GM10248 (cell line): ENCODE measurements at regions not wholly inside any gene's neighbourhood (a gene's known extent, or its start where the extent isn't known, plus 50 kb on each side); places are given as distances from the start of the nearest gene placed in this dataset.

Experiments used
- CTCF ChIA-PET: fragments of 300-600 bp; sonication (Branson Sonifier 250); formaldehyde crosslinking; extraction: SDS; loops from one replicate; lab custom pipeline; 2021; ENCODE audit warnings: antibody characterized with exemption; lab: Yijun Ruan, JAX
- POLR2A ChIA-PET: fragments of 350-650 bp; sonication (Branson Sonifier 250); formaldehyde crosslinking; extraction: SDS; loops from one replicate; lab custom pipeline; 2020; ENCODE audit warnings: antibody characterized with exemption; lab: Yijun Ruan, JAX
- DNase-seq: peaks from one replicate; pipeline ENCODE4 v3.0.0; 2012; ENCODE audit errors: extremely low spot score
- TF ChIP-seq, protein P1 (sequence below): IDR thresholded peaks from 2 replicates; pipeline ENCODE4 v1.5.1; 2012; ENCODE audit warnings: mild to moderate bottlenecking, low read depth; ENCODE audit errors: extremely low read depth, missing control alignments, control extremely low read depth

DNA sequence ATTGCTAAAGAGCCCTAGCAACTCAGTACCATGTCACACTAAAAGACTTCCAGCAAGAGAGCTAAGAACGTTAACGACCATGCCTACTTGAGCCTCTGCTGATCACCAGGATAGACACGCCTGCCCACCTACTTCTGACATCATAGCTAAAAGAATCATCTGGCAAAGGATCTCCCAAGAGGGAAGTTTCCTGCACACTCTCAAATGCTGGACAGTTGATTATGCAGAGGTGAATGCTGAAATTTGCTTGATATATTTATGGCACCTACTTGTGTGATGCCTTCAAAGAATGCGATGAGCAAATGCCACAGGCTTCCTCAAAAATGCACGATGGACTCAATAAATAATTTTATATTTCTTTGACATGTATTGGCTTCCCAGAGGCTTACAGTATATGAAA, 113.6 kb downstream of the GALC start:
- TF ChIP-seq, protein P1, sequence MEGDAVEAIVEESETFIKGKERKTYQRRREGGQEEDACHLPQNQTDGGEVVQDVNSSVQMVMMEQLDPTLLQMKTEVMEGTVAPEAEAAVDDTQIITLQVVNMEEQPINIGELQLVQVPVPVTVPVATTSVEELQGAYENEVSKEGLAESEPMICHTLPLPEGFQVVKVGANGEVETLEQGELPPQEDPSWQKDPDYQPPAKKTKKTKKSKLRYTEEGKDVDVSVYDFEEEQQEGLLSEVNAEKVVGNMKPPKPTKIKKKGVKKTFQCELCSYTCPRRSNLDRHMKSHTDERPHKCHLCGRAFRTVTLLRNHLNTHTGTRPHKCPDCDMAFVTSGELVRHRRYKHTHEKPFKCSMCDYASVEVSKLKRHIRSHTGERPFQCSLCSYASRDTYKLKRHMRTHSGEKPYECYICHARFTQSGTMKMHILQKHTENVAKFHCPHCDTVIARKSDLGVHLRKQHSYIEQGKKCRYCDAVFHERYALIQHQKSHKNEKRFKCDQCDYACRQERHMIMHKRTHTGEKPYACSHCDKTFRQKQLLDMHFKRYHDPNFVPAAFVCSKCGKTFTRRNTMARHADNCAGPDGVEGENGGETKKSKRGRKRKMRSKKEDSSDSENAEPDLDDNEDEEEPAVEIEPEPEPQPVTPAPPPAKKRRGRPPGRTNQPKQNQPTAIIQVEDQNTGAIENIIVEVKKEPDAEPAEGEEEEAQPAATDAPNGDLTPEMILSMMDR: no peak
- no peak for DNase-seq
- ChIA-PET CTCF (interaction anchor here (1.3 to 1.7 kb wide), 2 partner anchors 10 to 19 kb away, joined by 5 to 8 read pairs; no protein-coding TSS in a partner anchor), POLR2A (no interaction called here)

DNA sequence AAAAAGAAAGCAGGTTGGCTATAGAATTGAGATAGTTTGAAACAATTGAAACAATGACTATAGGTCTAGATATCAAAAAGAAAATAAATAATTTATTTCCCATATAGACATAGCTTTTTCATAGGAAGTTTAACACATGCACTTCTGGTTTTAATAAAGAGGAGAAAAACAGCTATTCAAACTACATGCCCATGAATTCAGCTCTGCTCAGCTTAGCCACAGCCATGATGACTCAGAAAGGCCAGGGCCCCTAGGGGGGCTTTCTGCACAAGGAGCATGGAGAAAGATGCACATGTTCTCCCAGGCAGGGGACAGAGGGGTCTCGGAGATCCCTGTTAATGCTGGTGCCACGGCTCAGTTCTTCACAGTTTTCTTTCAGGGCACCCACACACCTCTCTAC, 114.0 kb downstream of the GALC start:
- no peak for DNase-seq
- TF ChIP-seq, protein P1: no peak
- CTCF ChIA-PET: interaction anchor here (1.3 to 1.7 kb wide), 2 partner anchors 10 to 19 kb away, joined by 5 to 8 read pairs; no protein-coding TSS in a partner anchor
- POLR2A ChIA-PET: no interaction called here

DNA sequence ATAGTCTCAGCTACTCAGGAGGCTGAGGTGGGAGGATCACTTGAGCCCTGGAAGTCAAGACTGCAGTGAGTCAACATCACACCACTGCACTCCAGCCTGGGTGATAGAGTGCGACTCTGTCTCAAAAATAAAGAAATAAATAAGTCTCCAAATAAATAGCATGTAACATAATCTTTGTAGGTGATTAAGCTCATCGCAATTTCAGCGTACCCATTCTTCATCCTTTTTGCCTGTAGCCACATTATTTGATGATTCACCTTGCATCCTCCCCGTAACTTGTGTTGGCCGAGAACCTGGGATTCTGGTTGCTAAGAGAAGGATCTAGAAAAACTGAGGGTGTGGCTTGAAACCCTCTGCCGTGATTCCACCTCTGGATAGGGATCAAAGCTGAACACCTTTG, 115.1 kb downstream of the GALC start:
- TF ChIP-seq, protein P1: no peak
- ChIA-PET POLR2A (no interaction called here), CTCF (interaction anchor here (1.3 to 1.7 kb wide), 2 partner anchors 11 to 21 kb away, joined by 5 to 8 read pairs; no protein-coding TSS in a partner anchor)
- DNase-seq: no peak

DNA sequence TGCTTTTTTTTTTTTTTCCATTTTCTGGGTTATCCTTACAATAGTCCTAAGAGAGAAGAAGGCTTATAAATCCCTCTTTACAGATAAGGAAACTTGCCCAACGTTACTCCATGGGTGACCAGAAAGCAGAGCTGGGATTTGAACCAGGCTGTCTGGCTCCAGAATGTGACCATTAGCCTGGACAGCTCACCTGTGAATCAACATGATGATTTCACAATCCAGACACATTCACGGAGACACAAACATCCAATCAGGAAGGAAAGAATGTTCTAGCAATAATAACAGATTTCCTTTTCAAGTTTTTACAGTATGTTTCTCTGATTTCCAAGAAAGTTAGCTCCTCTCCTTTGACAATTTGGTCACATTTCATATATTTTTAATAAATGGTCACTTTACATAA, 118.3 kb downstream of the GALC start:
- CTCF ChIA-PET: interaction anchor here (0.7 to 1.0 kb wide), 3 partner anchors 9 to 27 kb away, joined by 3 read pairs; no protein-coding TSS in a partner anchor
- TF ChIP-seq, protein P1: no peak
- DNase-seq: no peak
- POLR2A ChIA-PET: no interaction called here

DNA sequence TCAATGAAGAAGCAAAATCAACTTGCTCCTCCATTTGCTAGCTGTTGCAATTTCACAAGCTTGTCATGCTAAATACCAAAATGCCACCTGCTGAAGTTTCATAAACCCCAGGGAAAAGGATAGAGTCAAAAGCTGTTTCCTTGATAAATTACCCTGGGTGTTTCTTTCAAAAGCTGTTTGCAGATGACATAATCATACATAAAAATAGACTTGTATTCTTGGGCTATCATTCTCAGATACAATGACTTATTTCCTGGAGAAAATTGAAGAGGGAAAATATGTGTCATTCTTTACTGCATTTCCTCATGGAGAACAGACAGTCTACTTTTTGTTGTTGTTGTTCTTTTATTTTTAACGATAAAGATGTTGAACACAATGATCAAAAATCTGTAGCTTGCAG, 119.2 kb downstream of the GALC start:
- POLR2A ChIA-PET: no interaction called here

DNA sequence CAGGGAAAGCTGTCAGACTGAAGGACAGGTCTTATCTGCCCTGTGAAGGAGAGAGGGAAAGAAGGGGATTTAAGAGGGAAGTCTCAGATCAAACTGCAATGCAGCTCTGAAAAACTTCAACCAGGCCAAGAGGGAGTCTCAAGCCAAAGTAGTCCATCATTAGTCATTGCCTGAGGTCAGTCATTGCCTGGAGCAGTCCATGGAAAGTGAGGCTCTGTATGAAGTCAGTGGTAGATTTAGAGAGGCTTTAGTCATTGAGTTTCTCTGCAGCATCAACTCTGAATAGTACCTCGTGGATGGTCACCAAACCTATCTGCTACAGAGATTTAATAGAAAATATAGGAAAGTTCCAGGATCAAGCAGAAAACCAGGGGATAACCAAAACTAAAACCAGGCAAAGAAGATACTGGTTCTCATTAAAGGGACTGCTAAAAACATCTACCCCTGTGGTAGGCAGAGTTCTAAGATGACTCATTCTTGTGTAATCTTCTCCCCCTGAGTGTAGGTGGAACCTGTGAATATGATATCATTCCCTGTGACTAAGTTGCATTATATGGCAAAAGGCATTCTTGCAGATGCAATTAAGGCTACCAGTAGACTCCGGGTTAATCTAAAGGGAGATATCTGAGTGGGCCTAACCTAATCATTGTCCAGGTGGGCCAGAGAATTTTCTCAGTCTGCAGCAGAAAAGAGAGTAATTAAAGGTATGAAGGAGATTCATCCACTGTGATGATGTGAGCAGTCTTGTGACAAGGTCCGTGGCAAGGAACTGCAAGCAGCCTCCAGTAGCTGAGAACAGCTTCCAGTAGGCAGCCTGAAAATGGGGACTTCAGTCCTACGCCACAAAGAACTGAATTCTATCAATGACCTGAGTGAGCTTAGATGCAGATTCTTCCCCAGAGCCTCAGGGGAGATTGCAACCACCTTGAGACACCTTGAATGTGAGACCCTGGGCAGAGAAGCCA, 123.1 kb downstream of the GALC start:
- TF ChIP-seq, protein P1: no peak
- ChIA-PET CTCF (interaction anchor here (1.5 kb wide), 1 partner anchor 50 kb away, joined by 3 read pairs; no protein-coding TSS in a partner anchor), POLR2A (no interaction called here)
- peak; percentile 8 for DNase-seq

More for the DNA sequence above, 119.2 kb downstream of the GALC start:
- CTCF ChIA-PET: interaction anchor here (1.0 kb wide), 2 partner anchors 10 to 28 kb away, joined by 3 read pairs; no protein-coding TSS in a partner anchor
- no peak for DNase-seq
- TF ChIP-seq, protein P1: no peak
